K562 (cell line): ENCODE measurements at regions not wholly inside any gene's neighbourhood (a gene's known extent, or its start where the extent isn't known, plus 50 kb on each side); places are given as distances from the start of the nearest gene placed in this dataset.

Experiments
- ATAC-seq: fragments of 200-7000 bp; cut with Tn5 transposase; 3 replicates; pipeline ENCODE4 v1.9.1; 2020; ENCODE audit warnings: moderate library complexity
- BruUV-seq: library from RNA; stranded (reverse); fragments of 400-500 nt; replicated peaks from 2 replicates; lab custom pipeline; 2021; lab: Mats Ljungman, UMichigan
- CTCF ChIA-PET: fragments of 300-600 bp; formaldehyde crosslinking; extraction: SDS; loops from one replicate; lab custom pipeline; 2021; ENCODE audit warnings: low intra/inter-chr PET ratio; lab: Yijun Ruan, JAX
- POLR2A ChIA-PET: fragments of 300-600, 350-650 bp; sonication (Branson Sonifier 250); formaldehyde crosslinking; extraction: SDS; loops from one replicate; lab custom pipeline; 2021; ENCODE audit warnings: antibody characterized with exemption, inconsistent platforms; lab: Yijun Ruan, JAX
- DNase-seq, 4 experiments: peaks; one replicate each; pipeline versions ENCODE4 v3.0.0 to v3.0.0-alpha.2; 2011 to 2018; ENCODE audit warnings: low spot score in 3 of 4, mixed read lengths in 3 of 4; ENCODE audit errors: extremely low read depth in 1 of 4
- FAIRE-seq: peaks from 2 replicates; lab custom pipeline; 2011; peaks lifted over from hg19 to GRCh38; lab: Jason Lieb, UNC
- H2AFZ ChIP-seq: 2 replicates; pipeline ENCODE4 v1.6.0; 2011; ENCODE audit warnings: low read depth, low read length, control low read depth, inconsistent platforms
- H3K27ac ChIP-seq: fragments of 200-600 bp; 3 replicates; pipeline ENCODE4 v1.8.0; 2011; ENCODE audit warnings: low read depth, mild to moderate bottlenecking, control low read depth, inconsistent platforms, low read length, moderate library complexity, mixed read lengths; ENCODE audit errors: extremely low read depth
- H3K27me3 ChIP-seq, 2 experiments: fragments of 300-600 bp in 1 of 2; 2 replicates in 1 of 2; 3 replicates in 1 of 2; pipeline versions ENCODE4 v1.6.0 to v1.8.0; 2011; ENCODE audit warnings: inconsistent platforms in 2 of 2, low read length in 2 of 2, mild to moderate bottlenecking in 1 of 2, mixed read lengths in 1 of 2, moderate library complexity in 1 of 2; ENCODE audit not compliant: control insufficient read depth in 2 of 2, insufficient read depth in 2 of 2
- H3K36me3 ChIP-seq: fragments of 300-600 bp; 3 replicates; pipeline ENCODE4 v1.8.0; 2011; ENCODE audit warnings: mild to moderate bottlenecking, low read length, inconsistent platforms; ENCODE audit not compliant: control insufficient read depth, insufficient read depth
- H3K4me1 ChIP-seq, 2 experiments: fragments of 200-600 bp in 1 of 2; replicated peaks in 1 of 2; 2 replicates in 1 of 2; 3 replicates in 1 of 2; pipeline versions ENCODE4 v1.5.1 to v1.8.0; 2011; ENCODE audit warnings: inconsistent platforms in 2 of 2, low read length in 2 of 2, mild to moderate bottlenecking in 1 of 2, mixed read lengths in 1 of 2, moderate library complexity in 1 of 2; ENCODE audit not compliant: control insufficient read depth in 2 of 2, insufficient read depth in 2 of 2
- H3K4me2 ChIP-seq: 2 replicates; pipeline ENCODE4 v1.6.1; 2011; ENCODE audit warnings: low read length, control low read depth, inconsistent platforms, mixed read lengths; ENCODE audit not compliant: insufficient read depth
- H3K4me3 ChIP-seq: fragments of 200-600 bp; sonication (generic), shearing (Covaris generic); 2 replicates; pipeline ENCODE4 v1.5.1; 2016; ENCODE audit warnings: control low read depth, inconsistent platforms
- H3K79me2 ChIP-seq: fragments of 200-600 bp; 3 replicates; pipeline ENCODE4 v1.8.0; 2011; ENCODE audit warnings: low read length, inconsistent platforms; ENCODE audit not compliant: control insufficient read depth, insufficient read depth
- H3K9ac ChIP-seq, 2 experiments: 2 replicates each; pipeline versions ENCODE4 v1.6.0 to v1.6.1; 2011; ENCODE audit warnings: low read depth in 2 of 2, low read length in 2 of 2, control low read depth in 1 of 2, inconsistent platforms in 1 of 2, mild to moderate bottlenecking in 1 of 2, mixed read lengths in 1 of 2; ENCODE audit not compliant: insufficient read depth in 1 of 2
- H3K9me1 ChIP-seq: one replicate; pipeline ENCODE4 v1.6.0; 2011; ENCODE audit warnings: inconsistent platforms, mild to moderate bottlenecking, low read length, moderate library complexity; ENCODE audit not compliant: control insufficient read depth, insufficient read depth
- H3K9me3 ChIP-seq: replicated peaks from 2 replicates; pipeline ENCODE4 v1.5.1; 2011; ENCODE audit warnings: low read depth, low read length, inconsistent platforms; ENCODE audit not compliant: control insufficient read depth, insufficient read depth
- H4K20me1 ChIP-seq: replicated peaks from 2 replicates; pipeline ENCODE4 v1.6.1; 2011; ENCODE audit warnings: low read length, inconsistent platforms, mixed read lengths; ENCODE audit not compliant: control insufficient read depth, insufficient read depth
- C11orf30 ChIP-seq: fragments of 450-650 bp; IDR thresholded peaks from 2 replicates; pipeline ENCODE4 v1.6.1; 2016; ENCODE audit warnings: low read depth, mild to moderate bottlenecking
- CHD1 ChIP-seq: fragments of 200-600 bp; sonication (generic); IDR thresholded peaks from one replicate; pipeline ENCODE4 v1.6.1; 2012; ENCODE audit warnings: mild to moderate bottlenecking, moderate library complexity, low read length, inconsistent platforms
- FOXK2 ChIP-seq, 2 experiments: fragments of 450-650 bp; IDR thresholded peaks in 1 of 2; conservative IDR thresholded peaks in 1 of 2; 2 replicates each; pipeline ENCODE4 v1.6.1; 2016; ENCODE audit warnings: low read depth in 2 of 2, mild to moderate bottlenecking in 1 of 2
- MAFF ChIP-seq: IDR thresholded peaks from 2 replicates; pipeline ENCODE4 v1.6.1; 2012; ENCODE audit warnings: low read length, improper control_type of control experiment
- MAFG ChIP-seq: fragments of 450-650 bp; conservative IDR thresholded peaks from 2 replicates; pipeline ENCODE4 v1.6.1; 2016; ENCODE audit warnings: missing genetic modification characterization, missing compliant biosample characterization
- ZNF316 ChIP-seq: fragments of 450-650 bp; IDR thresholded peaks from 2 replicates; pipeline ENCODE4 v1.6.1; 2016
- WGBS: fragments of 100-300 bp; shearing (Covaris generic); methylation state at CpG from one replicate; pipeline ENCODE4 v1.1.6; 2016; ENCODE audit warnings: low coverage, mixed read lengths; ENCODE audit not compliant: insufficient coverage; ENCODE audit errors: missing lambda C conversion rate; 5-methylcytosine and 5-hydroxymethylcytosine counted together
- in situ Hi-C: fragments of 300-500 bp; cut with MboI; formaldehyde crosslinking; loops from 4 replicates; pipeline ENCODE4 v1.15.0; 2018; ENCODE audit warnings: inconsistent platforms, mixed read lengths
- intact Hi-C: fragments of 100-400 bp; cut with micrococcal nuclease; formaldehyde crosslinking; loops from 2 replicates; pipeline ENCODE4 v1.14.2; 2022
- TF ChIP-seq, protein P1 (sequence below), 3 experiments: IDR thresholded peaks in 2 of 3; conservative IDR thresholded peaks in 1 of 3; 2 replicates each; pipeline ENCODE4 v1.5.1; 2011 to 2012; ENCODE audit warnings: low read length in 3 of 3, mild to moderate bottlenecking in 3 of 3, control low read depth in 2 of 3, improper control_type of control experiment in 1 of 3, inconsistent platforms in 1 of 3, low read depth in 1 of 3, mixed read lengths in 1 of 3, moderate library complexity in 1 of 3; ENCODE audit not compliant: insufficient read depth in 2 of 3
- TF ChIP-seq, protein P2 (sequence below): IDR thresholded peaks from 2 replicates; pipeline ENCODE4 v1.6.1; 2011; ENCODE audit not compliant: insufficient read length; ENCODE audit errors: extremely low read depth

DNA sequence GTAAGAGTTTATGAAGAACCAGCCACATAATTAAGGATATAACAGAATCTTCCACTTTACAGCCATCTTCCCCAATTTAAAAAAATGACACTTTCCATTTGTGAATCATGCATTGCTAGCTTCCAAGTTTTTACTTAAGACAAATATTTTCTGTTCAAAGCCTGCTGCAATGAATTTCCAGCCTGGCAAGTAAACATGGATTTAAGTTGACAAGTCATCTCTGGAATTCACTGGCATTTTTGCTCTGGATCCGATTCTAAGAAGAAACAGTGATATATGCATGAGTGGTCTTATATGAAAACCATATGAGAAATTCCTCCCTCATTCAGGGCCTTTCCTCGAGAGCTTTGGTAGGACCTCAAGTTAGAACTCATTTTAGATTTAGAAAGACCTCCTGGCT lies 116.1 kb upstream of the CDCA7L start (continued):
- TF ChIP-seq, protein P1, sequence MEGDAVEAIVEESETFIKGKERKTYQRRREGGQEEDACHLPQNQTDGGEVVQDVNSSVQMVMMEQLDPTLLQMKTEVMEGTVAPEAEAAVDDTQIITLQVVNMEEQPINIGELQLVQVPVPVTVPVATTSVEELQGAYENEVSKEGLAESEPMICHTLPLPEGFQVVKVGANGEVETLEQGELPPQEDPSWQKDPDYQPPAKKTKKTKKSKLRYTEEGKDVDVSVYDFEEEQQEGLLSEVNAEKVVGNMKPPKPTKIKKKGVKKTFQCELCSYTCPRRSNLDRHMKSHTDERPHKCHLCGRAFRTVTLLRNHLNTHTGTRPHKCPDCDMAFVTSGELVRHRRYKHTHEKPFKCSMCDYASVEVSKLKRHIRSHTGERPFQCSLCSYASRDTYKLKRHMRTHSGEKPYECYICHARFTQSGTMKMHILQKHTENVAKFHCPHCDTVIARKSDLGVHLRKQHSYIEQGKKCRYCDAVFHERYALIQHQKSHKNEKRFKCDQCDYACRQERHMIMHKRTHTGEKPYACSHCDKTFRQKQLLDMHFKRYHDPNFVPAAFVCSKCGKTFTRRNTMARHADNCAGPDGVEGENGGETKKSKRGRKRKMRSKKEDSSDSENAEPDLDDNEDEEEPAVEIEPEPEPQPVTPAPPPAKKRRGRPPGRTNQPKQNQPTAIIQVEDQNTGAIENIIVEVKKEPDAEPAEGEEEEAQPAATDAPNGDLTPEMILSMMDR (IDR thresholded peaks at IDR 0.05 in 2 of 3, conservative IDR thresholded peaks at IDR 0.05 in 1 of 3; ENCODE audit: insufficient read depth in 2 of 3, low read depth in 1 of 3, low read length in 3 of 3) = no peak

DNA sequence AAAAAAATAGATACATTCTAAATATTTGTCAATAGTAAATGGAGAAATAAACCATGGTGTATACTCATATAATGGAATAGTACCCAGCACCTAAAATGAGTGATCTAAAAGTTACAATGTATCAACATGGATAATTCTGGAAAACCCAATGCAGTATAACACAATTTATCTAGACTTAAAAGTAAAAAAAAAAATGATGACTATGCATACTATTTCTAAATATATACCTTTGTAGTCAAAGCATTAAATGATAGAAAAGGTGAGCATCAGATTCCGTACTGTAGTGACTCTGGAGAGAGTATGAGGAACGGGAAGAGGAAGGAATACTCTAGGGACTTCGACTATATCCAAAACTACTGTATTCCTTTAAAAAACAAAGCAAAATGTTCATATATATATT lies 115.2 kb upstream of the CDCA7L start:
- Histone ChIP-seq H3K9me3 (no peaks in the 10 kb centered on the region), H3K4me1 (no peaks in the 10 kb centered on the region), H3K36me3 (no peaks in the 10 kb centered on the region), H3K4me3 (no peak overlapping the region), H2AFZ (no peak overlapping the region), H3K9ac (no peak overlapping the region), H3K27me3 (no peaks in the 10 kb centered on the region; a peak in 5 of 5 replicates), H3K4me2 (no peak overlapping the region), H3K79me2 (no peaks in the 10 kb centered on the region), H4K20me1 (no peaks in the 10 kb centered on the region), H3K27ac (no peak overlapping the region), H3K9me1 (no peaks in the 10 kb centered on the region)
- ATAC-seq (no peak), DNase-seq (no peak), FAIRE-seq (no peak)
- BruUV-seq = no TSS peak
- intact Hi-C loops (no loop called here), in situ Hi-C loops (no loop called here)
- TF ChIP-seq, protein P2, sequence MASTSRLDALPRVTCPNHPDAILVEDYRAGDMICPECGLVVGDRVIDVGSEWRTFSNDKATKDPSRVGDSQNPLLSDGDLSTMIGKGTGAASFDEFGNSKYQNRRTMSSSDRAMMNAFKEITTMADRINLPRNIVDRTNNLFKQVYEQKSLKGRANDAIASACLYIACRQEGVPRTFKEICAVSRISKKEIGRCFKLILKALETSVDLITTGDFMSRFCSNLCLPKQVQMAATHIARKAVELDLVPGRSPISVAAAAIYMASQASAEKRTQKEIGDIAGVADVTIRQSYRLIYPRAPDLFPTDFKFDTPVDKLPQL = no peak
- peak; percentile 49; the same call in 1 of the 2 replicates for TF ChIP-seq C11orf30
- TF ChIP-seq ZNF316 = peak; percentile 84
- no peak for TF ChIP-seq CHD1
- TF ChIP-seq MAFF = 0 out of 2 replicates have a peak, but pooled peaks have one; percentile 7
- TF ChIP-seq MAFG = peak; percentile 43; the same call in 1 of the 2 replicates
- no peak for TF ChIP-seq FOXK2 (conservative IDR thresholded peaks at IDR 0.05 in 1 of 2, IDR thresholded peaks at IDR 0.05 in 1 of 2; ENCODE audit: low read depth in 2 of 2)
- CTCF ChIA-PET = no interaction called here
- 0% methylated on average over 3 of the region's 3 CpGs for WGBS
- POLR2A ChIA-PET = no interaction called here
